WTC11 (cell line): ENCODE measurements at regions not wholly inside any gene's neighbourhood (a gene's known extent, or its start where the extent isn't known, plus 50 kb on each side); places are given as distances from the start of the nearest gene placed in this dataset.
A peak's percentile ranks its signal among the peaks of the same experiment; 100 is the strongest.

Experiments
- ATAC-seq: fragments of 200-7000 bp; cut with Tn5 transposase; 2 replicates; pipeline ENCODE4 v1.10.0; 2021; ENCODE audit warnings: mild to moderate bottlenecking, moderate library complexity
- CTCF ChIA-PET: fragments of 300-600 bp; sonication (Branson Sonifier 250); formaldehyde crosslinking; loops from one replicate; lab custom pipeline; 2021; ENCODE audit warnings: antibody characterized with exemption; lab: Charles Lee
- POLR2A ChIA-PET: fragments of 350-600 bp; sonication (Branson Sonifier 250); formaldehyde crosslinking; loops from one replicate; lab custom pipeline; 2021; ENCODE audit warnings: antibody characterized with exemption; lab: Charles Lee
- DNase-seq: peaks from one replicate; pipeline ENCODE4 v3.0.0; 2021; ENCODE audit warnings: low spot score
- H3K27ac Mint-ChIP-seq: 2 replicates; pipeline ENCODE4 v1.8.0; 2021; ENCODE audit warnings: mixed read lengths
- H3K27me3 Mint-ChIP-seq: 2 replicates; pipeline ENCODE4 v1.8.0; 2021; ENCODE audit warnings: low read depth, mild to moderate bottlenecking, moderate library complexity, mixed read lengths
- H3K36me3 Mint-ChIP-seq: 2 replicates; pipeline ENCODE4 v1.8.0; 2021; ENCODE audit warnings: mixed read lengths
- H3K4me1 Mint-ChIP-seq: 2 replicates; pipeline ENCODE4 v1.8.0; 2022; ENCODE audit warnings: mixed read lengths
- H3K4me3 Mint-ChIP-seq: 2 replicates; pipeline ENCODE4 v1.8.0; 2021; ENCODE audit warnings: mild to moderate bottlenecking, moderate library complexity, mixed read lengths
- H3K9me3 Mint-ChIP-seq: 2 replicates; pipeline ENCODE4 v1.8.0; 2021; ENCODE audit warnings: mixed read lengths
- GTF2I ChIP-seq: fragments of 250-450 bp; sonication (Bioruptor Pico); conservative IDR thresholded peaks from 2 replicates; pipeline ENCODE4 v1.4.0; 2021; ENCODE audit warnings: mild to moderate bottlenecking
- JAZF1 ChIP-seq: fragments of 250-450 bp; sonication (Bioruptor Pico); IDR thresholded peaks from 2 replicates; pipeline ENCODE4 v1.9.0; 2021; ENCODE audit warnings: moderate library complexity, mild to moderate bottlenecking, inconsistent platforms
- OVOL2 ChIP-seq: fragments of 250-450 bp; sonication (Bioruptor Pico); IDR thresholded peaks from 2 replicates; pipeline ENCODE4 v1.9.0; 2021; ENCODE audit warnings: mild to moderate bottlenecking, borderline replicate concordance
- PRRX2 ChIP-seq: fragments of 250-450 bp; sonication (Bioruptor Pico); IDR thresholded peaks from 2 replicates; pipeline ENCODE4 v1.8.0; 2021; ENCODE audit warnings: mild to moderate bottlenecking
- ZNF317 ChIP-seq: sonication (generic); formaldehyde crosslinking; IDR thresholded peaks from 2 replicates; pipeline ENCODE4 v1.8.1; 2023; ENCODE audit warnings: low read depth, mild to moderate bottlenecking, moderate library complexity, missing genetic modification reagents, borderline replicate concordance
- ZNF423 ChIP-seq: fragments of 250-450 bp; sonication (Bioruptor Pico); IDR thresholded peaks from 2 replicates; pipeline ENCODE4 v2.1.2; 2022; ENCODE audit warnings: mild to moderate bottlenecking, moderate library complexity
- TF ChIP-seq, protein P1 (sequence below): fragments of 250-450 bp; sonication (Bioruptor Pico); IDR thresholded peaks from 2 replicates; pipeline ENCODE4 v1.8.0; 2021; ENCODE audit warnings: mild to moderate bottlenecking
- TF ChIP-seq, protein P2 (sequence below): fragments of 250-450 bp; sonication (Bioruptor Pico); IDR thresholded peaks from 2 replicates; pipeline ENCODE4 v1.9.0; 2021; ENCODE audit warnings: mild to moderate bottlenecking, borderline replicate concordance
- TF ChIP-seq, protein P3 (sequence below): fragments of 200-600 bp; IDR thresholded peaks from 2 replicates; pipeline ENCODE4 v1.8.0; 2022; ENCODE audit warnings: antibody characterized with exemption
- TF ChIP-seq, protein P4 (sequence below): fragments of 250-450 bp; sonication (Bioruptor Pico); IDR thresholded peaks from 2 replicates; pipeline ENCODE4 v2.1.2; 2022; ENCODE audit warnings: mild to moderate bottlenecking, moderate library complexity
- TF ChIP-seq, protein P5 (sequence below): sonication (generic); formaldehyde crosslinking; conservative IDR thresholded peaks from 2 replicates; pipeline ENCODE4 v1.8.1; 2023; ENCODE audit warnings: mild to moderate bottlenecking, low read depth, missing genetic modification reagents, moderate library complexity
- TF ChIP-seq, protein P6 (sequence below): sonication (generic); formaldehyde crosslinking; IDR thresholded peaks from 2 replicates; pipeline ENCODE4 v1.8.0; 2023; ENCODE audit warnings: missing genetic modification reagents, mild to moderate bottlenecking, borderline replicate concordance
- TF ChIP-seq, protein P7 (sequence below): sonication (generic); formaldehyde crosslinking; IDR thresholded peaks from 2 replicates; pipeline ENCODE4 v1.8.1; 2023; ENCODE audit warnings: mild to moderate bottlenecking, missing genetic modification reagents
- TF ChIP-seq, protein P8 (sequence below): fragments of 250-450 bp; sonication (Bioruptor Pico); IDR thresholded peaks from 2 replicates; pipeline ENCODE4 v1.9.0; 2021; ENCODE audit warnings: moderate library complexity, mild to moderate bottlenecking, inconsistent platforms, borderline replicate concordance

DNA sequence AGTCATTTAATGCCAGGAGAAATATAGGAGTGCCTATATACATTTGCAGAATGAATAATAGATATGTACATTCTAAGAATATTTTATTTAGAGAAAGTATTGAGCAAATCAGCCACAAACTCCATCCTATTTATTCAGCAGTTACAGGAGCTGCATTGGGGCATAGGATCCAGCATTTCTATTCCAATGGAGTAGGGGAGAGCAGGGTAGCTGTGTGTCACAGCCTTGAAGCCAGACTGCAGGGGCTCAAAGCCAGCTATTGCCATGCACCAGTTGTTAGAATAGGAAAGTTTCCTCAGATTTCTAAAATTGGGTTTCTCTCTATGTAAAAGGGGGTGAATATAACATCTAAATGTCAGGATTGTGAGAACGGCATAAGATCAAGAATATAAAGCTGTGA is 116.8 kb upstream of the MYO3A start:
- CTCF ChIA-PET = interaction anchor here (1.7 kb wide), 1 partner anchor 13 kb away, joined by 6 read pairs; no protein-coding TSS in a partner anchor
- peaks cover 34% of the 10 kb centered on the region for H3K4me1 Mint-ChIP-seq
- H3K36me3 Mint-ChIP-seq = peaks cover 2% of the 10 kb centered on the region; the same call in 1 of the 2 replicates
- no peak for TF ChIP-seq GTF2I (CRISPR knock-in tag)
- no peak for TF ChIP-seq JAZF1 (CRISPR knock-in tag)
- TF ChIP-seq, protein P1, sequence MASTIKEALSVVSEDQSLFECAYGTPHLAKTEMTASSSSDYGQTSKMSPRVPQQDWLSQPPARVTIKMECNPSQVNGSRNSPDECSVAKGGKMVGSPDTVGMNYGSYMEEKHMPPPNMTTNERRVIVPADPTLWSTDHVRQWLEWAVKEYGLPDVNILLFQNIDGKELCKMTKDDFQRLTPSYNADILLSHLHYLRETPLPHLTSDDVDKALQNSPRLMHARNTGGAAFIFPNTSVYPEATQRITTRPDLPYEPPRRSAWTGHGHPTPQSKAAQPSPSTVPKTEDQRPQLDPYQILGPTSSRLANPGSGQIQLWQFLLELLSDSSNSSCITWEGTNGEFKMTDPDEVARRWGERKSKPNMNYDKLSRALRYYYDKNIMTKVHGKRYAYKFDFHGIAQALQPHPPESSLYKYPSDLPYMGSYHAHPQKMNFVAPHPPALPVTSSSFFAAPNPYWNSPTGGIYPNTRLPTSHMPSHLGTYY = no peak
- TF ChIP-seq, protein P2, sequence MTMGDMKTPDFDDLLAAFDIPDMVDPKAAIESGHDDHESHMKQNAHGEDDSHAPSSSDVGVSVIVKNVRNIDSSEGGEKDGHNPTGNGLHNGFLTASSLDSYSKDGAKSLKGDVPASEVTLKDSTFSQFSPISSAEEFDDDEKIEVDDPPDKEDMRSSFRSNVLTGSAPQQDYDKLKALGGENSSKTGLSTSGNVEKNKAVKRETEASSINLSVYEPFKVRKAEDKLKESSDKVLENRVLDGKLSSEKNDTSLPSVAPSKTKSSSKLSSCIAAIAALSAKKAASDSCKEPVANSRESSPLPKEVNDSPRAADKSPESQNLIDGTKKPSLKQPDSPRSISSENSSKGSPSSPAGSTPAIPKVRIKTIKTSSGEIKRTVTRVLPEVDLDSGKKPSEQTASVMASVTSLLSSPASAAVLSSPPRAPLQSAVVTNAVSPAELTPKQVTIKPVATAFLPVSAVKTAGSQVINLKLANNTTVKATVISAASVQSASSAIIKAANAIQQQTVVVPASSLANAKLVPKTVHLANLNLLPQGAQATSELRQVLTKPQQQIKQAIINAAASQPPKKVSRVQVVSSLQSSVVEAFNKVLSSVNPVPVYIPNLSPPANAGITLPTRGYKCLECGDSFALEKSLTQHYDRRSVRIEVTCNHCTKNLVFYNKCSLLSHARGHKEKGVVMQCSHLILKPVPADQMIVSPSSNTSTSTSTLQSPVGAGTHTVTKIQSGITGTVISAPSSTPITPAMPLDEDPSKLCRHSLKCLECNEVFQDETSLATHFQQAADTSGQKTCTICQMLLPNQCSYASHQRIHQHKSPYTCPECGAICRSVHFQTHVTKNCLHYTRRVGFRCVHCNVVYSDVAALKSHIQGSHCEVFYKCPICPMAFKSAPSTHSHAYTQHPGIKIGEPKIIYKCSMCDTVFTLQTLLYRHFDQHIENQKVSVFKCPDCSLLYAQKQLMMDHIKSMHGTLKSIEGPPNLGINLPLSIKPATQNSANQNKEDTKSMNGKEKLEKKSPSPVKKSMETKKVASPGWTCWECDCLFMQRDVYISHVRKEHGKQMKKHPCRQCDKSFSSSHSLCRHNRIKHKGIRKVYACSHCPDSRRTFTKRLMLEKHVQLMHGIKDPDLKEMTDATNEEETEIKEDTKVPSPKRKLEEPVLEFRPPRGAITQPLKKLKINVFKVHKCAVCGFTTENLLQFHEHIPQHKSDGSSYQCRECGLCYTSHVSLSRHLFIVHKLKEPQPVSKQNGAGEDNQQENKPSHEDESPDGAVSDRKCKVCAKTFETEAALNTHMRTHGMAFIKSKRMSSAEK (CRISPR knock-in tag) = no peak
- TF ChIP-seq, protein P3, sequence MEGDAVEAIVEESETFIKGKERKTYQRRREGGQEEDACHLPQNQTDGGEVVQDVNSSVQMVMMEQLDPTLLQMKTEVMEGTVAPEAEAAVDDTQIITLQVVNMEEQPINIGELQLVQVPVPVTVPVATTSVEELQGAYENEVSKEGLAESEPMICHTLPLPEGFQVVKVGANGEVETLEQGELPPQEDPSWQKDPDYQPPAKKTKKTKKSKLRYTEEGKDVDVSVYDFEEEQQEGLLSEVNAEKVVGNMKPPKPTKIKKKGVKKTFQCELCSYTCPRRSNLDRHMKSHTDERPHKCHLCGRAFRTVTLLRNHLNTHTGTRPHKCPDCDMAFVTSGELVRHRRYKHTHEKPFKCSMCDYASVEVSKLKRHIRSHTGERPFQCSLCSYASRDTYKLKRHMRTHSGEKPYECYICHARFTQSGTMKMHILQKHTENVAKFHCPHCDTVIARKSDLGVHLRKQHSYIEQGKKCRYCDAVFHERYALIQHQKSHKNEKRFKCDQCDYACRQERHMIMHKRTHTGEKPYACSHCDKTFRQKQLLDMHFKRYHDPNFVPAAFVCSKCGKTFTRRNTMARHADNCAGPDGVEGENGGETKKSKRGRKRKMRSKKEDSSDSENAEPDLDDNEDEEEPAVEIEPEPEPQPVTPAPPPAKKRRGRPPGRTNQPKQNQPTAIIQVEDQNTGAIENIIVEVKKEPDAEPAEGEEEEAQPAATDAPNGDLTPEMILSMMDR = no peak
- no peak for TF ChIP-seq PRRX2 (CRISPR knock-in tag)
- TF ChIP-seq, protein P4, sequence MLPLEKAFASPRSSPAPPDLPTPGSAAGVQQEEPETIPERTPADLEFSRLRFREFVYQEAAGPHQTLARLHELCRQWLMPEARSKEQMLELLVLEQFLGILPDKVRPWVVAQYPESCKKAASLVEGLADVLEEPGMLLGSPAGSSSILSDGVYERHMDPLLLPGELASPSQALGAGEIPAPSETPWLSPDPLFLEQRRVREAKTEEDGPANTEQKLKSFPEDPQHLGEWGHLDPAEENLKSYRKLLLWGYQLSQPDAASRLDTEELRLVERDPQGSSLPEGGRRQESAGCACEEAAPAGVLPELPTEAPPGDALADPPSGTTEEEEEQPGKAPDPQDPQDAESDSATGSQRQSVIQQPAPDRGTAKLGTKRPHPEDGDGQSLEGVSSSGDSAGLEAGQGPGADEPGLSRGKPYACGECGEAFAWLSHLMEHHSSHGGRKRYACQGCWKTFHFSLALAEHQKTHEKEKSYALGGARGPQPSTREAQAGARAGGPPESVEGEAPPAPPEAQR (CRISPR knock-in tag) = no peak
- TF ChIP-seq, protein P5, sequence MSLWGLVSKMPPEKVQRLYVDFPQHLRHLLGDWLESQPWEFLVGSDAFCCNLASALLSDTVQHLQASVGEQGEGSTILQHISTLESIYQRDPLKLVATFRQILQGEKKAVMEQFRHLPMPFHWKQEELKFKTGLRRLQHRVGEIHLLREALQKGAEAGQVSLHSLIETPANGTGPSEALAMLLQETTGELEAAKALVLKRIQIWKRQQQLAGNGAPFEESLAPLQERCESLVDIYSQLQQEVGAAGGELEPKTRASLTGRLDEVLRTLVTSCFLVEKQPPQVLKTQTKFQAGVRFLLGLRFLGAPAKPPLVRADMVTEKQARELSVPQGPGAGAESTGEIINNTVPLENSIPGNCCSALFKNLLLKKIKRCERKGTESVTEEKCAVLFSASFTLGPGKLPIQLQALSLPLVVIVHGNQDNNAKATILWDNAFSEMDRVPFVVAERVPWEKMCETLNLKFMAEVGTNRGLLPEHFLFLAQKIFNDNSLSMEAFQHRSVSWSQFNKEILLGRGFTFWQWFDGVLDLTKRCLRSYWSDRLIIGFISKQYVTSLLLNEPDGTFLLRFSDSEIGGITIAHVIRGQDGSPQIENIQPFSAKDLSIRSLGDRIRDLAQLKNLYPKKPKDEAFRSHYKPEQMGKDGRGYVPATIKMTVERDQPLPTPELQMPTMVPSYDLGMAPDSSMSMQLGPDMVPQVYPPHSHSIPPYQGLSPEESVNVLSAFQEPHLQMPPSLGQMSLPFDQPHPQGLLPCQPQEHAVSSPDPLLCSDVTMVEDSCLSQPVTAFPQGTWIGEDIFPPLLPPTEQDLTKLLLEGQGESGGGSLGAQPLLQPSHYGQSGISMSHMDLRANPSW (CRISPR knock-in tag) = no peak
- no peaks in the 10 kb centered on the region for H3K27me3 Mint-ChIP-seq
- H3K27ac Mint-ChIP-seq = no peak overlapping the region
- H3K9me3 Mint-ChIP-seq = peaks cover 13% of the 10 kb centered on the region
- no peak for DNase-seq
- no peak overlapping the region for H3K4me3 Mint-ChIP-seq
- POLR2A ChIA-PET = no interaction called here
- no peak for ATAC-seq

DNA sequence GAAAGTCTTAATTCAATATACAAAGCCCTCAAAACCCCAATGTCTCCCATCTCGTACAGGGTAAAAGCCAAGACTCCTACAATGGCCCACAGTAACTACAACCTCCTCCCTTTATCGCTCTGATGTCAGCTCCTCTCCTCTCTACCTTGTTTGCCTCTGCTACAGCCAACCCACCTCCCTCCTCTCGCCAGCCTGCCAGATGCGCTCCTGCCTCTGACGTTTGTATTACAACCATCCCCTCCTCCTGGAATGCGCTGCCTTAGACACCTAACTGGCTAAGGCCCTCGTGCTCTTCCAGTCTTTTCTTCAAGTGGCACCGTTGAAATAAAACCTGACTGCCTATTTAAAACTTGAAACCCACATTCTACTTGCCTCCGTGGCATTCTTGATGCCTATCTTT is 115.3 kb upstream of the MYO3A start:
- H3K4me1 Mint-ChIP-seq = peaks cover 31% of the 10 kb centered on the region
- H3K36me3 Mint-ChIP-seq = peaks cover 2% of the 10 kb centered on the region; the same call in 1 of the 2 replicates
- peak overlapping the region; percentile 68 for H3K27ac Mint-ChIP-seq
- DNase-seq (peak; percentile 58), ATAC-seq (peak; percentile 99)
- H3K4me3 Mint-ChIP-seq = no peak overlapping the region
- peaks cover 13% of the 10 kb centered on the region for H3K9me3 Mint-ChIP-seq
- POLR2A ChIA-PET = no interaction called here
- CTCF ChIA-PET = interaction anchor here (1.0 to 1.7 kb wide), 2 partner anchors 14 to 117 kb away, joined by 3 to 6 read pairs; no protein-coding TSS in a partner anchor
- H3K27me3 Mint-ChIP-seq = no peaks in the 10 kb centered on the region
- TF ChIP-seq ZNF423 (CRISPR knock-in tag) (no peak), OVOL2 (CRISPR knock-in tag) (no peak), ZNF317 (CRISPR knock-in tag) (no peak)
- TF ChIP-seq, protein P6, sequence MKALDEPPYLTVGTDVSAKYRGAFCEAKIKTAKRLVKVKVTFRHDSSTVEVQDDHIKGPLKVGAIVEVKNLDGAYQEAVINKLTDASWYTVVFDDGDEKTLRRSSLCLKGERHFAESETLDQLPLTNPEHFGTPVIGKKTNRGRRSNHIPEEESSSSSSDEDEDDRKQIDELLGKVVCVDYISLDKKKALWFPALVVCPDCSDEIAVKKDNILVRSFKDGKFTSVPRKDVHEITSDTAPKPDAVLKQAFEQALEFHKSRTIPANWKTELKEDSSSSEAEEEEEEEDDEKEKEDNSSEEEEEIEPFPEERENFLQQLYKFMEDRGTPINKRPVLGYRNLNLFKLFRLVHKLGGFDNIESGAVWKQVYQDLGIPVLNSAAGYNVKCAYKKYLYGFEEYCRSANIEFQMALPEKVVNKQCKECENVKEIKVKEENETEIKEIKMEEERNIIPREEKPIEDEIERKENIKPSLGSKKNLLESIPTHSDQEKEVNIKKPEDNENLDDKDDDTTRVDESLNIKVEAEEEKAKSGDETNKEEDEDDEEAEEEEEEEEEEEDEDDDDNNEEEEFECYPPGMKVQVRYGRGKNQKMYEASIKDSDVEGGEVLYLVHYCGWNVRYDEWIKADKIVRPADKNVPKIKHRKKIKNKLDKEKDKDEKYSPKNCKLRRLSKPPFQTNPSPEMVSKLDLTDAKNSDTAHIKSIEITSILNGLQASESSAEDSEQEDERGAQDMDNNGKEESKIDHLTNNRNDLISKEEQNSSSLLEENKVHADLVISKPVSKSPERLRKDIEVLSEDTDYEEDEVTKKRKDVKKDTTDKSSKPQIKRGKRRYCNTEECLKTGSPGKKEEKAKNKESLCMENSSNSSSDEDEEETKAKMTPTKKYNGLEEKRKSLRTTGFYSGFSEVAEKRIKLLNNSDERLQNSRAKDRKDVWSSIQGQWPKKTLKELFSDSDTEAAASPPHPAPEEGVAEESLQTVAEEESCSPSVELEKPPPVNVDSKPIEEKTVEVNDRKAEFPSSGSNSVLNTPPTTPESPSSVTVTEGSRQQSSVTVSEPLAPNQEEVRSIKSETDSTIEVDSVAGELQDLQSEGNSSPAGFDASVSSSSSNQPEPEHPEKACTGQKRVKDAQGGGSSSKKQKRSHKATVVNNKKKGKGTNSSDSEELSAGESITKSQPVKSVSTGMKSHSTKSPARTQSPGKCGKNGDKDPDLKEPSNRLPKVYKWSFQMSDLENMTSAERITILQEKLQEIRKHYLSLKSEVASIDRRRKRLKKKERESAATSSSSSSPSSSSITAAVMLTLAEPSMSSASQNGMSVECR = no peak
- TF ChIP-seq, protein P7, sequence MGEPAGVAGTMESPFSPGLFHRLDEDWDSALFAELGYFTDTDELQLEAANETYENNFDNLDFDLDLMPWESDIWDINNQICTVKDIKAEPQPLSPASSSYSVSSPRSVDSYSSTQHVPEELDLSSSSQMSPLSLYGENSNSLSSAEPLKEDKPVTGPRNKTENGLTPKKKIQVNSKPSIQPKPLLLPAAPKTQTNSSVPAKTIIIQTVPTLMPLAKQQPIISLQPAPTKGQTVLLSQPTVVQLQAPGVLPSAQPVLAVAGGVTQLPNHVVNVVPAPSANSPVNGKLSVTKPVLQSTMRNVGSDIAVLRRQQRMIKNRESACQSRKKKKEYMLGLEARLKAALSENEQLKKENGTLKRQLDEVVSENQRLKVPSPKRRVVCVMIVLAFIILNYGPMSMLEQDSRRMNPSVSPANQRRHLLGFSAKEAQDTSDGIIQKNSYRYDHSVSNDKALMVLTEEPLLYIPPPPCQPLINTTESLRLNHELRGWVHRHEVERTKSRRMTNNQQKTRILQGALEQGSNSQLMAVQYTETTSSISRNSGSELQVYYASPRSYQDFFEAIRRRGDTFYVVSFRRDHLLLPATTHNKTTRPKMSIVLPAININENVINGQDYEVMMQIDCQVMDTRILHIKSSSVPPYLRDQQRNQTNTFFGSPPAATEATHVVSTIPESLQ (CRISPR knock-in tag) = no peak
- TF ChIP-seq, protein P8, sequence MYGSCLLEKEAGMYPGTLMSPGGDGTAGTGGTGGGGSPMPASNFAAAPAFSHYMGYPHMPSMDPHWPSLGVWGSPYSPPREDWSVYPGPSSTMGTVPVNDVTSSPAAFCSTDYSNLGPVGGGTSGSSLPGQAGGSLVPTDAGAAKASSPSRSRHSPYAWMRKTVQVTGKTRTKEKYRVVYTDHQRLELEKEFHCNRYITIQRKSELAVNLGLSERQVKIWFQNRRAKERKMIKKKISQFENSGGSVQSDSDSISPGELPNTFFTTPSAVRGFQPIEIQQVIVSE (CRISPR knock-in tag) = no peak
